Mesothelial cell of epicardium (in vitro differentiated cells): ENCODE measurements at regions not wholly inside any gene's neighbourhood (a gene's known extent, or its start where the extent isn't known, plus 50 kb on each side); places are given as distances from the start of the nearest gene placed in this dataset.

Source experiments
- DNase-seq, 2 experiments: peaks; one replicate each; pipeline ENCODE4 v3.0.0; 2021; ENCODE audit warnings: low spot score in 2 of 2; ENCODE audit not compliant: unreplicated experiment in 2 of 2
- H3K27ac Mint-ChIP-seq: 2 replicates; pipeline ENCODE4 v1.8.0; 2021; ENCODE audit warnings: mixed read lengths
- H3K27me3 Mint-ChIP-seq: 2 replicates; pipeline ENCODE4 v1.8.0; 2021; ENCODE audit warnings: low read depth, mixed read lengths
- H3K36me3 Mint-ChIP-seq: 2 replicates; pipeline ENCODE4 v1.8.0; 2021; ENCODE audit warnings: mixed read lengths
- H3K4me1 Mint-ChIP-seq: 2 replicates; pipeline ENCODE4 v1.8.0; 2021; ENCODE audit warnings: mixed read lengths
- H3K4me3 Mint-ChIP-seq: 2 replicates; pipeline ENCODE4 v1.8.0; 2021; ENCODE audit warnings: mild to moderate bottlenecking, moderate library complexity, mixed read lengths
- H3K9me3 Mint-ChIP-seq: 2 replicates; pipeline ENCODE4 v1.8.0; 2021; ENCODE audit warnings: mixed read lengths
- TF ChIP-seq, protein P1 (sequence below): fragments of 200-600 bp; sonication (generic); IDR thresholded peaks from one replicate; pipeline ENCODE4 v1.5.0; 2021; ENCODE audit warnings: antibody characterized with exemption; ENCODE audit not compliant: unreplicated experiment

- DNase-seq = no peak
- TF ChIP-seq, protein P1, sequence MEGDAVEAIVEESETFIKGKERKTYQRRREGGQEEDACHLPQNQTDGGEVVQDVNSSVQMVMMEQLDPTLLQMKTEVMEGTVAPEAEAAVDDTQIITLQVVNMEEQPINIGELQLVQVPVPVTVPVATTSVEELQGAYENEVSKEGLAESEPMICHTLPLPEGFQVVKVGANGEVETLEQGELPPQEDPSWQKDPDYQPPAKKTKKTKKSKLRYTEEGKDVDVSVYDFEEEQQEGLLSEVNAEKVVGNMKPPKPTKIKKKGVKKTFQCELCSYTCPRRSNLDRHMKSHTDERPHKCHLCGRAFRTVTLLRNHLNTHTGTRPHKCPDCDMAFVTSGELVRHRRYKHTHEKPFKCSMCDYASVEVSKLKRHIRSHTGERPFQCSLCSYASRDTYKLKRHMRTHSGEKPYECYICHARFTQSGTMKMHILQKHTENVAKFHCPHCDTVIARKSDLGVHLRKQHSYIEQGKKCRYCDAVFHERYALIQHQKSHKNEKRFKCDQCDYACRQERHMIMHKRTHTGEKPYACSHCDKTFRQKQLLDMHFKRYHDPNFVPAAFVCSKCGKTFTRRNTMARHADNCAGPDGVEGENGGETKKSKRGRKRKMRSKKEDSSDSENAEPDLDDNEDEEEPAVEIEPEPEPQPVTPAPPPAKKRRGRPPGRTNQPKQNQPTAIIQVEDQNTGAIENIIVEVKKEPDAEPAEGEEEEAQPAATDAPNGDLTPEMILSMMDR = no peak
- Mint-ChIP-seq H3K27me3 (peaks cover 38% of the 10 kb centered on the region), H3K27ac (no peak overlapping the region), H3K36me3 (no peaks in the 10 kb centered on the region), H3K9me3 (peaks cover 17% of the 10 kb centered on the region), H3K4me1 (peaks cover 7% of the 10 kb centered on the region), H3K4me3 (no peak overlapping the region)
Observed at GRCh38 chr9:113754739-113755138, 121.4 kb upstream of the ZNF618 start.

GRCh38 chr9:113755433-113755832 lies 120.7 kb upstream of the ZNF618 start:
- H3K27ac Mint-ChIP-seq = no peak overlapping the region
- H3K27me3 Mint-ChIP-seq = peaks cover 34% of the 10 kb centered on the region
- peaks cover 15% of the 10 kb centered on the region for H3K9me3 Mint-ChIP-seq
- no peaks in the 10 kb centered on the region for H3K36me3 Mint-ChIP-seq
- DNase-seq = no peak
- TF ChIP-seq, protein P1 = no peak
- no peak overlapping the region for H3K4me3 Mint-ChIP-seq
- peaks cover 7% of the 10 kb centered on the region for H3K4me1 Mint-ChIP-seq

GRCh38 chr9:113756476-113757192 lies 119.5 kb upstream of the ZNF618 start:
- TF ChIP-seq, protein P1 = no peak
- Mint-ChIP-seq H3K27ac (no peak overlapping the region), H3K4me3 (no peak overlapping the region), H3K4me1 (peaks cover 7% of the 10 kb centered on the region), H3K9me3 (peaks cover 20% of the 10 kb centered on the region), H3K27me3 (peaks cover 37% of the 10 kb centered on the region), H3K36me3 (no peaks in the 10 kb centered on the region)
- DNase-seq = no peak

- TF ChIP-seq, protein P1 = no peak
- DNase-seq = no peak
- Mint-ChIP-seq H3K4me3 (no peak overlapping the region), H3K36me3 (no peaks in the 10 kb centered on the region), H3K27me3 (peaks cover 58% of the 10 kb centered on the region), H3K9me3 (peaks cover 22% of the 10 kb centered on the region), H3K27ac (no peak overlapping the region), H3K4me1 (no peaks in the 10 kb centered on the region)
Observed at GRCh38 chr9:113763429-113763828, 112.7 kb upstream of the ZNF618 start.

GRCh38 chr9:113764572-113764971 lies 111.5 kb upstream of the ZNF618 start:
- H3K27me3 Mint-ChIP-seq = peaks cover 63% of the 10 kb centered on the region
- H3K9me3 Mint-ChIP-seq = peaks cover 16% of the 10 kb centered on the region
- no peak overlapping the region for H3K4me3 Mint-ChIP-seq
- no peaks in the 10 kb centered on the region for H3K4me1 Mint-ChIP-seq
- no peaks in the 10 kb centered on the region for H3K36me3 Mint-ChIP-seq
- H3K27ac Mint-ChIP-seq = no peak overlapping the region
- no peak for DNase-seq
- TF ChIP-seq, protein P1 = no peak
